GM12878 (cell line): ENCODE measurements at regions not wholly inside any gene's neighbourhood (a gene's known extent, or its start where the extent isn't known, plus 50 kb on each side); places are given as distances from the start of the nearest gene placed in this dataset.

Experiments
- ATAC-seq: fragments of 200-7000 bp; cut with Tn5 transposase; 3 replicates; pipeline ENCODE4 v1.9.1; 2020; ENCODE audit warnings: mild to moderate bottlenecking, moderate library complexity
- BruUV-seq: library from RNA; stranded (reverse); fragments of 400-500 nt; replicated peaks from 2 replicates; lab custom pipeline; 2021; lab: Mats Ljungman, UMichigan
- CTCF ChIA-PET: fragments of 300-600 bp; sonication (Branson Sonifier 250); formaldehyde crosslinking; extraction: SDS; loops from one replicate; lab custom pipeline; 2021; ENCODE audit warnings: inconsistent platforms; lab: Yijun Ruan, JAX
- POLR2A ChIA-PET: fragments of 350-600 bp; formaldehyde crosslinking; extraction: SDS; loops from one replicate; lab custom pipeline; 2021; ENCODE audit warnings: inconsistent platforms; lab: Charles Lee
- RAD21 ChIA-PET: fragments of 300-600 bp; sonication (Branson Sonifier 250); formaldehyde crosslinking; loops from one replicate; lab custom pipeline; 2023; ENCODE audit warnings: antibody characterized with exemption; ENCODE audit not compliant: unreplicated experiment; lab: Charles Lee
- SMC1A ChIA-PET: fragments of 300-600 bp; sonication (Branson Sonifier 250); formaldehyde crosslinking; loops from one replicate; lab custom pipeline; 2023; ENCODE audit not compliant: unreplicated experiment, uncharacterized antibody; lab: Charles Lee
- DNase-seq: peaks from one replicate; pipeline ENCODE4 v3.0.0-alpha.2; 2011; ENCODE audit warnings: low read depth, low spot score
- FAIRE-seq: peaks from 3 replicates; lab custom pipeline; 2011; peaks lifted over from hg19 to GRCh38; lab: Jason Lieb, UNC
- H2AFZ ChIP-seq: 2 replicates; pipeline ENCODE4 v1.6.0; 2011; ENCODE audit warnings: low read depth, low read length, control low read depth; ENCODE audit not compliant: control insufficient read depth
- H3K27ac ChIP-seq: 2 replicates; pipeline ENCODE4 v1.5.1; 2011; ENCODE audit warnings: control low read depth; ENCODE audit not compliant: control insufficient read depth, insufficient read depth
- H3K27me3 ChIP-seq, 2 experiments: replicated peaks in 1 of 2; 2 replicates each; pipeline versions ENCODE4 v1.6.0 to v1.6.1; 2011; ENCODE audit warnings: low read length in 1 of 2; ENCODE audit not compliant: control insufficient read depth in 2 of 2, insufficient read depth in 2 of 2
- H3K36me3 ChIP-seq, 2 experiments: 2 replicates each; pipeline ENCODE4 v1.5.1; 2011; ENCODE audit warnings: low read length in 1 of 2; ENCODE audit not compliant: control insufficient read depth in 2 of 2, insufficient read depth in 2 of 2
- H3K4me1 ChIP-seq: 2 replicates; pipeline ENCODE4 v1.6.1; 2011; ENCODE audit warnings: mild to moderate bottlenecking, low read length, moderate library complexity, mixed read lengths; ENCODE audit not compliant: control insufficient read depth, insufficient read depth
- H3K4me2 ChIP-seq: 2 replicates; pipeline ENCODE4 v1.6.0; 2011; ENCODE audit warnings: control low read depth; ENCODE audit not compliant: control insufficient read depth, insufficient read depth
- H3K4me3 ChIP-seq: fragments of 200-600 bp; sonication (generic); 2 replicates; pipeline ENCODE4 v1.5.1; 2016
- H3K79me2 ChIP-seq: 2 replicates; pipeline ENCODE4 v1.6.0; 2011; ENCODE audit warnings: low read length; ENCODE audit not compliant: control insufficient read depth, insufficient read depth
- H3K9ac ChIP-seq: 2 replicates; pipeline ENCODE4 v1.8.0; 2011; ENCODE audit warnings: low read length, control low read depth, mixed read lengths; ENCODE audit not compliant: control insufficient read depth, insufficient read depth
- H3K9me3 ChIP-seq: replicated peaks from 3 replicates; pipeline ENCODE4 v1.5.1; 2011; ENCODE audit warnings: mild to moderate bottlenecking, low read length; ENCODE audit not compliant: control insufficient read depth, insufficient read depth
- H4K20me1 ChIP-seq: 2 replicates; pipeline ENCODE4 v1.6.0; 2011; ENCODE audit not compliant: control insufficient read depth, insufficient read depth
- CHD4 ChIP-seq: fragments of 200-600 bp; sonication (generic); IDR thresholded peaks from 2 replicates; pipeline ENCODE4 v1.6.1; 2016; ENCODE audit warnings: mild to moderate bottlenecking
- E4F1 ChIP-seq: fragments of 450-650 bp; IDR thresholded peaks from 2 replicates; pipeline ENCODE4 v1.6.1; 2018; ENCODE audit warnings: borderline replicate concordance, mild to moderate bottlenecking; ENCODE audit not compliant: partially characterized antibody
- ESRRA ChIP-seq: IDR thresholded peaks from 2 replicates; pipeline ENCODE4 v1.6.1; 2012; ENCODE audit warnings: mild to moderate bottlenecking, low read length, improper control_type of control experiment
- HDGF ChIP-seq: fragments of 450-650 bp; IDR thresholded peaks from 2 replicates; pipeline ENCODE4 v1.6.1; 2016; ENCODE audit warnings: antibody characterized with exemption
- IKZF1 ChIP-seq: fragments of 450-650 bp; conservative IDR thresholded peaks from 2 replicates; pipeline ENCODE4 v1.6.1; 2017; ENCODE audit warnings: antibody characterized with exemption, mild to moderate bottlenecking
- PRDM15 ChIP-seq: fragments of 450-650 bp; formaldehyde crosslinking; IDR thresholded peaks from 2 replicates; pipeline ENCODE4 v1.4.0; 2020; ENCODE audit warnings: mild to moderate bottlenecking, moderate library complexity
- TCF3 ChIP-seq: IDR thresholded peaks from 2 replicates; pipeline ENCODE4 v1.6.1; 2012; ENCODE audit warnings: low read depth, mild to moderate bottlenecking, low read length, borderline replicate concordance; ENCODE audit not compliant: insufficient read depth
- ZBTB40 ChIP-seq: fragments of 450-650 bp; IDR thresholded peaks from 2 replicates; pipeline ENCODE4 v1.6.1; 2016; ENCODE audit warnings: mild to moderate bottlenecking, moderate library complexity, borderline replicate concordance
- ZNF207 ChIP-seq: fragments of 450-650 bp; IDR thresholded peaks from 2 replicates; pipeline ENCODE4 v1.6.1; 2014; ENCODE audit warnings: antibody characterized with exemption, mild to moderate bottlenecking, borderline replicate concordance
- WGBS: methylation state at CpG from one replicate; pipeline ENCODE4 v1.1.6; 2016; ENCODE audit warnings: low lambda C conversion rate; ENCODE audit not compliant: insufficient replicate concordance, insufficient coverage; ENCODE audit errors: missing lambda C conversion rate; 5-methylcytosine and 5-hydroxymethylcytosine counted together
- in situ Hi-C: fragments of 300-500 bp; cut with MboI; formaldehyde crosslinking; loops from 9 replicates; pipeline ENCODE4 v1.14.3; 2018; ENCODE audit warnings: mixed read lengths
- intact Hi-C: fragments of 100-400 bp; cut with micrococcal nuclease; formaldehyde crosslinking; loops from one replicate; pipeline ENCODE4 v1.14.2; 2022; ENCODE audit not compliant: unreplicated experiment

- ATAC-seq: no peak
- H2AFZ ChIP-seq: no peak overlapping the region
These were observed 365.5 kb upstream of the ID2 start for GRCh38 chr2:8316356-8316755.

More at GRCh38 chr2:8316356-8316755, 365.5 kb upstream of the ID2 start:
- Histone ChIP-seq H3K27ac (no peak overlapping the region), H3K36me3 (no peaks in the 10 kb centered on the region), H3K4me1 (peaks cover 33% of the 10 kb centered on the region), H3K9me3 (no peaks in the 10 kb centered on the region; the same call in 1 of the 3 replicates), H3K79me2 (no peaks in the 10 kb centered on the region), H3K9ac (no peak overlapping the region), H4K20me1 (no peaks in the 10 kb centered on the region), H3K27me3 (no peaks in the 10 kb centered on the region), H3K4me2 (no peak overlapping the region), H3K4me3 (no peak overlapping the region)
- ChIA-PET RAD21 (interaction anchor here (1.3 to 8.4 kb wide), 3 partner anchors 91 to 366 kb away, joined by 3 to 138 read pairs (median 47); partner anchors contain the start of gene ID2), POLR2A (interaction anchor here (0.8 to 0.9 kb wide), 2 partner anchors 23 to 89 kb away, joined by 3 read pairs; no protein-coding TSS in a partner anchor), CTCF (interaction anchor here (0.9 kb wide), 1 partner anchor 90 kb away, joined by 3 read pairs; no protein-coding TSS in a partner anchor), SMC1A (interaction anchor here (0.7 to 16.5 kb wide), 5 partner anchors 8 to 98 kb away, joined by 3 to 352 read pairs (median 4); no protein-coding TSS in a partner anchor)
- intact Hi-C loops: no loop called here
- no TSS peak for BruUV-seq
- no peak for FAIRE-seq
- DNase-seq: no peak
- WGBS: 92% methylated on average over 1 of the region's 1 CpG
- TF ChIP-seq PRDM15 (CRISPR knock-in tag): no peak
- TF ChIP-seq E4F1: no peak
- no peak for TF ChIP-seq ZBTB40
- TF ChIP-seq CHD4: no peak
- TF ChIP-seq ZNF207: no peak
- TF ChIP-seq ESRRA: no peak
- TF ChIP-seq IKZF1: no peak
- TF ChIP-seq TCF3: no peak
- TF ChIP-seq HDGF: no peak
- in situ Hi-C loops: no loop called here
